Esophagus (tissue), 2 donors: ENCODE measurements at regions not wholly inside any gene's neighbourhood (a gene's known extent, or its start where the extent isn't known, plus 50 kb on each side); places are given as distances from the start of the nearest gene placed in this dataset.
A peak's percentile ranks its signal among the peaks of the same experiment; 100 is the strongest.

Source experiments
- H3K27ac ChIP-seq, 2 donors: one replicate each; pipeline ENCODE4 v1.5.1; 2013; ENCODE audit warnings: low read depth in 2 of 2, mild to moderate bottlenecking in 2 of 2, inconsistent platforms in 1 of 2, low read length in 1 of 2, moderate library complexity in 1 of 2
- H3K27me3 ChIP-seq, 2 donors: one replicate each; pipeline ENCODE4 v1.6.1; 2013; ENCODE audit warnings: low read length in 2 of 2, control low read depth in 1 of 2, mild to moderate bottlenecking in 1 of 2; ENCODE audit not compliant: insufficient read depth in 2 of 2, control insufficient read depth in 1 of 2
- H3K36me3 ChIP-seq, 2 donors: one replicate each; pipeline ENCODE4 v1.6.1; 2013; ENCODE audit warnings: low read length in 1 of 2; ENCODE audit not compliant: control insufficient read depth in 2 of 2, insufficient read depth in 2 of 2
- H3K4me1 ChIP-seq, 2 donors: one replicate each; pipeline ENCODE4 v1.6.1; 2013; ENCODE audit warnings: low read length in 1 of 2; ENCODE audit not compliant: control insufficient read depth in 2 of 2, insufficient read depth in 2 of 2
- H3K4me3 ChIP-seq, 2 donors: one replicate each; pipeline ENCODE4 v1.5.1; 2013; ENCODE audit warnings: low read length in 2 of 2, mild to moderate bottlenecking in 2 of 2, low read depth in 1 of 2, moderate library complexity in 1 of 2
- H3K9me3 ChIP-seq, 2 donors: one replicate each; pipeline ENCODE4 v1.6.1; 2013; ENCODE audit warnings: mild to moderate bottlenecking in 2 of 2, low read depth in 1 of 2, low read length in 1 of 2, moderate library complexity in 1 of 2; ENCODE audit not compliant: control insufficient read depth in 2 of 2, insufficient read depth in 1 of 2
- WGBS, 2 donors: extraction: QIAGEN DNeasy Blood & Tissue Kit; methylation state at CpG; one replicate each; pipeline ENCODE4 v1.1.7; 2013; 5-methylcytosine and 5-hydroxymethylcytosine counted together
- donor health status: healthy with polysubstance abuse.
- donor health status: Bipolar disorder and iron deficiency.

DNA sequence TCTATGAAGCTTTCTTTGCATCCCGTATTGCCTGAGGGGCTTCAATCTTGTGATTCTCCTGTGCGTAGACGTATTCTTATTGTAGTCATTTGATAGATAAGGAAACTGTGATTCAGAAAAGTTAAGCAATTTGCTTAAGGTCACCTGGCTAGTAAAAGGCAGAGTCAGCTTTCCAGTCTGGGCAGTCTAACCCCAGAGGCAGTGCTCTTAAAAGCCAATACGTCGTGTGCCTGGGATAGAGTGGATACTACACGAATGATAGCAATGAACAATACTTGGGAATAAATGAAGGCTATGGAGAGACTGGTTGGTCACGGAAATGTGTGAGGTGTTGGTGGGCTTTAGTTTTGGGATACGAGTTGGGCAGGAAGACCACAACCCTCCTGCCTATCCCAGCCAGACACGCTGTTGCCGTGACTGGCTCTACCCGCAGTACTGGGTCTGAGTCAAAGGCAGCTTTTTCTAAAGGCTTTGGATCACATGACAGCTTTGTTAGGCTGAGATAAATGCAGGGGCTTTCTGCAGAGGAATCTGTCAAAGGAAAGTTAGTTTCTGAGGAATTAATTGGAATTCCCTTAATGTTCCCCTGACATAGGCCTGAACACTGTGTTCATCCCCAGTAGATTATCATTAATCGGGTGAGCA lies 302.6 kb downstream of the KIF4B start:
- Histone ChIP-seq H3K4me3 (no peak overlapping the region), H3K27ac (peak overlapping the region in 1 of 2 donors; percentile 26), H3K27me3 (no peaks in the 10 kb centered on the region), H3K4me1 (no peaks in the 10 kb centered on the region), H3K36me3 (no peaks in the 10 kb centered on the region), H3K9me3 (no peaks in the 10 kb centered on the region)
- 67 to 72% methylated on average over 12 of the region's 12 CpGs for WGBS, 2 donors

GRCh38 chr5:155332618-155333017 lies 319.1 kb downstream of the KIF4B start:
- Histone ChIP-seq H3K27me3 (no peaks in the 10 kb centered on the region), H3K4me3 (no peak overlapping the region), H3K27ac (no peak overlapping the region), H3K4me1 (no peaks in the 10 kb centered on the region), H3K36me3 (no peaks in the 10 kb centered on the region), H3K9me3 (no peaks in the 10 kb centered on the region)
- WGBS, 2 donors: 86 to 87% methylated on average over 5 of the region's 5 CpGs

DNA sequence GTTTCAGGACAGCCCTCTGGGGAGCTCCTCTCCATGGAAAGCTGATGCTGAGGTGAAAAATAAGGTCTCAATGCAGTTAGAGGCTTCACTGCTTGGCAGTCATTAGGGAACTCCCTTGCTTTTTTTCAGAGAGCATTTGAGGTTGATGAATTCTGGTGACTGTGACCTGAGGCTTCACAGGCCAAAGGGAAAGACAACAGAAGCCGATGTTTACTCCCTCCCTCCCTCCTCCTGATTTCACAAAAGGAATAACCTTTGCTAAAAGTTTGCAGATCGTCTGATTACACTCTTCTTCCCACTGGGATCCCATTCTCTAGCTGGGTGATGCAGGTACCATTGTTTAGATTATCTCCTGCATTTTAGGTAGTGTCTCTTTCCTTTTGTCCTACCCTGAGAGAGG lies 329.4 kb downstream of the KIF4B start:
- H3K4me3 ChIP-seq: no peak overlapping the region
- 30 to 49% methylated on average over 2 of the region's 2 CpGs for WGBS, 2 donors
- H3K36me3 ChIP-seq: no peaks in the 10 kb centered on the region
- H3K9me3 ChIP-seq: no peaks in the 10 kb centered on the region
- no peak overlapping the region for H3K27ac ChIP-seq
- H3K4me1 ChIP-seq: no peaks in the 10 kb centered on the region
- H3K27me3 ChIP-seq: no peaks in the 10 kb centered on the region

GRCh38 chr5:155343468-155343867 lies 329.9 kb downstream of the KIF4B start:
- no peak overlapping the region for H3K4me3 ChIP-seq
- no peaks in the 10 kb centered on the region for H3K36me3 ChIP-seq
- no peaks in the 10 kb centered on the region for H3K27me3 ChIP-seq
- no peaks in the 10 kb centered on the region for H3K9me3 ChIP-seq
- WGBS, 2 donors: 89 to 90% methylated on average over 1 of the region's 1 CpG
- H3K27ac ChIP-seq: no peak overlapping the region
- H3K4me1 ChIP-seq: no peaks in the 10 kb centered on the region

GRCh38 chr5:155353231-155353630 lies 339.7 kb downstream of the KIF4B start:
- Histone ChIP-seq H3K4me1 (no peaks in the 10 kb centered on the region), H3K36me3 (no peaks in the 10 kb centered on the region), H3K27me3 (no peaks in the 10 kb centered on the region), H3K4me3 (no peak overlapping the region), H3K9me3 (peaks cover 3 to 10% of the 10 kb centered on the region in 2 donors), H3K27ac (no peak overlapping the region)

DNA sequence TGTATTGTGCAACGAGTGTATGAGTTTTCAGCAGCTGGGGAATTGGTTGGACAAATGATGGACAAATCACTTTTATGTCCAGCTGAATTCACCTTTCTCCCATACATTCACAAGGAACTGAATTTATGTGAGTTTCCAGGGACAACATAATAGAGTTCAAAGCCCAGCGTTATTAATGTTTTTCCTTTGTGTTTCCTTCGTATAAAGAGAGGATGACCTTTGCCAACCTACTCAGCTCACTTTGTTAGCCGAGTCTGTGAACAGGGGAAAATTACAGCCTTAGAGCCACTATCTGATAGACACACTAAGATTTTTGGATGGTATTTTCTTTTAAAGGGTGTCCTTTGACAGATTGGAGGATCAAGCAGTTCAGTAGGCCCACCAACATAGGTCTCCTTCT lies 352.5 kb downstream of the KIF4B start:
- H3K9me3 ChIP-seq: no peaks in the 10 kb centered on the region
- H3K27me3 ChIP-seq: no peaks in the 10 kb centered on the region
- no peaks in the 10 kb centered on the region for H3K4me1 ChIP-seq
- H3K4me3 ChIP-seq: no peak overlapping the region
- no peaks in the 10 kb centered on the region for H3K36me3 ChIP-seq
- WGBS, 2 donors: 72 to 77% methylated on average over 4 of the region's 4 CpGs
- H3K27ac ChIP-seq: no peak overlapping the region

GRCh38 chr5:155367841-155368240 lies 354.3 kb downstream of the KIF4B start:
- H3K36me3 ChIP-seq: no peaks in the 10 kb centered on the region
- H3K27ac ChIP-seq: no peak overlapping the region
- no peak overlapping the region for H3K4me3 ChIP-seq
- no peaks in the 10 kb centered on the region for H3K27me3 ChIP-seq
- H3K4me1 ChIP-seq: no peaks in the 10 kb centered on the region
- no peaks in the 10 kb centered on the region for H3K9me3 ChIP-seq
- 91 to 92% methylated on average over 4 of the region's 4 CpGs for WGBS, 2 donors

- H3K9me3 ChIP-seq: no peaks in the 10 kb centered on the region
- no peaks in the 10 kb centered on the region for H3K27me3 ChIP-seq
- H3K36me3 ChIP-seq: no peaks in the 10 kb centered on the region
- WGBS, 2 donors: 34 to 58% methylated on average over 1 of the region's 1 CpG
- no peak overlapping the region for H3K4me3 ChIP-seq
- no peaks in the 10 kb centered on the region for H3K4me1 ChIP-seq
- H3K27ac ChIP-seq: no peak overlapping the region
Measured at GRCh38 chr5:155368490-155368889, 354.9 kb downstream of the KIF4B start.

- H3K4me3 ChIP-seq: no peak overlapping the region
- no peaks in the 10 kb centered on the region for H3K9me3 ChIP-seq
- H3K36me3 ChIP-seq: no peaks in the 10 kb centered on the region
- no peak overlapping the region for H3K27ac ChIP-seq
- no peaks in the 10 kb centered on the region for H3K4me1 ChIP-seq
- 66 to 83% methylated on average over 3 of the region's 3 CpGs for WGBS, 2 donors
- no peaks in the 10 kb centered on the region for H3K27me3 ChIP-seq
Measured at GRCh38 chr5:155380480-155380879, 366.9 kb downstream of the KIF4B start.

DNA sequence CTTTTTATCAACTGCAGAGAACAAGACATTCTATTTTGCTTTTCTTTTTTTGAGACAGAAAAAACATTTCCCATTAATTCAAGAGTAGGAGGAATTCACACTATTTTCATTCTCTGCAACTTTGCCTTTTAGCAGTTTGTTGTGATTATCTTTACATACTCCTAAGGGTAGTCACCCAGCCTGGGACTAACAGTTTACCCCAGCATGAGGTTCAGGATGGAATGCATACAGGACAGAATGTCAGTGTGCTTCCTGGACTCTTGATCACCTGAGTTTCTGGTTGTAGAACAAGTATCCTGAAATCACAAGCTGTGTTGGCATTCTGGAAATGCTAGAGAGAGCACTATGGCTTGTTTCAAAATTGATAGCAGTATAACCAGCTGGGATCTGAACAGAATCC lies 368.1 kb downstream of the KIF4B start:
- Histone ChIP-seq H3K4me1 (no peaks in the 10 kb centered on the region), H3K36me3 (no peaks in the 10 kb centered on the region), H3K4me3 (no peak overlapping the region), H3K9me3 (no peaks in the 10 kb centered on the region), H3K27ac (no peak overlapping the region), H3K27me3 (no peaks in the 10 kb centered on the region)
